HFFc6 (cell line): ENCODE measurements at regions not wholly inside any gene's neighbourhood (a gene's known extent, or its start where the extent isn't known, plus 50 kb on each side); places are given as distances from the start of the nearest gene placed in this dataset.

ENCODE experiments used
- DNase-seq: peaks from one replicate; pipeline ENCODE4 v3.0.0-alpha.2; 2018
- H3K27ac Mint-ChIP-seq: 2 replicates; pipeline ENCODE4 v1.8.0; 2020; ENCODE audit warnings: mild to moderate bottlenecking, mixed read lengths
- H3K27me3 Mint-ChIP-seq: 2 replicates; pipeline ENCODE4 v1.8.0; 2021; ENCODE audit warnings: mild to moderate bottlenecking, moderate library complexity, mixed read lengths; ENCODE audit not compliant: insufficient read depth
- H3K36me3 Mint-ChIP-seq: 2 replicates; pipeline ENCODE4 v1.8.0; 2021; ENCODE audit warnings: low read depth, mixed read lengths
- H3K4me1 Mint-ChIP-seq: 2 replicates; pipeline ENCODE4 v1.8.0; 2020; ENCODE audit warnings: low read depth, mixed read lengths
- H3K4me3 Mint-ChIP-seq: 2 replicates; pipeline ENCODE4 v1.8.0; 2020; ENCODE audit warnings: mild to moderate bottlenecking, moderate library complexity, mixed read lengths
- H3K9me3 Mint-ChIP-seq: 2 replicates; pipeline ENCODE4 v1.8.0; 2020; ENCODE audit warnings: mild to moderate bottlenecking, mixed read lengths
- TF ChIP-seq, protein P1 (sequence below): fragments of 200-600 bp; sonication (generic); IDR thresholded peaks from 2 replicates; pipeline ENCODE4 v1.5.0; 2021; ENCODE audit warnings: antibody characterized with exemption, mild to moderate bottlenecking

GRCh38 chr1:106910798-106911197 lies 145.7 kb upstream of the PRMT6 start:
- H3K36me3 Mint-ChIP-seq: no peaks in the 10 kb centered on the region

GRCh38 chr1:106912131-106912530 lies 144.3 kb upstream of the PRMT6 start:
- Mint-ChIP-seq H3K4me3 (no peak overlapping the region), H3K9me3 (no peaks in the 10 kb centered on the region; the same call in 1 of the 2 replicates), H3K27me3 (no peaks in the 10 kb centered on the region), H3K36me3 (no peaks in the 10 kb centered on the region), H3K27ac (no peak overlapping the region), H3K4me1 (no peaks in the 10 kb centered on the region; the same call in 1 of the 2 replicates)
- no peak for DNase-seq
- TF ChIP-seq, protein P1, sequence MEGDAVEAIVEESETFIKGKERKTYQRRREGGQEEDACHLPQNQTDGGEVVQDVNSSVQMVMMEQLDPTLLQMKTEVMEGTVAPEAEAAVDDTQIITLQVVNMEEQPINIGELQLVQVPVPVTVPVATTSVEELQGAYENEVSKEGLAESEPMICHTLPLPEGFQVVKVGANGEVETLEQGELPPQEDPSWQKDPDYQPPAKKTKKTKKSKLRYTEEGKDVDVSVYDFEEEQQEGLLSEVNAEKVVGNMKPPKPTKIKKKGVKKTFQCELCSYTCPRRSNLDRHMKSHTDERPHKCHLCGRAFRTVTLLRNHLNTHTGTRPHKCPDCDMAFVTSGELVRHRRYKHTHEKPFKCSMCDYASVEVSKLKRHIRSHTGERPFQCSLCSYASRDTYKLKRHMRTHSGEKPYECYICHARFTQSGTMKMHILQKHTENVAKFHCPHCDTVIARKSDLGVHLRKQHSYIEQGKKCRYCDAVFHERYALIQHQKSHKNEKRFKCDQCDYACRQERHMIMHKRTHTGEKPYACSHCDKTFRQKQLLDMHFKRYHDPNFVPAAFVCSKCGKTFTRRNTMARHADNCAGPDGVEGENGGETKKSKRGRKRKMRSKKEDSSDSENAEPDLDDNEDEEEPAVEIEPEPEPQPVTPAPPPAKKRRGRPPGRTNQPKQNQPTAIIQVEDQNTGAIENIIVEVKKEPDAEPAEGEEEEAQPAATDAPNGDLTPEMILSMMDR: no peak

More at GRCh38 chr1:106910798-106911197, 145.7 kb upstream of the PRMT6 start:
- H3K4me3 Mint-ChIP-seq: no peak overlapping the region
- H3K27ac Mint-ChIP-seq: no peak overlapping the region
- no peaks in the 10 kb centered on the region; the same call in 1 of the 2 replicates for H3K9me3 Mint-ChIP-seq
- TF ChIP-seq, protein P1: no peak
- no peak for DNase-seq
- no peaks in the 10 kb centered on the region; the same call in 1 of the 2 replicates for H3K4me1 Mint-ChIP-seq
- H3K27me3 Mint-ChIP-seq: no peaks in the 10 kb centered on the region

GRCh38 chr1:106921186-106921585 lies 135.3 kb upstream of the PRMT6 start:
- Mint-ChIP-seq H3K27ac (no peak overlapping the region), H3K4me1 (peaks cover 11% of the 10 kb centered on the region), H3K4me3 (no peak overlapping the region), H3K27me3 (no peaks in the 10 kb centered on the region), H3K9me3 (no peaks in the 10 kb centered on the region), H3K36me3 (no peaks in the 10 kb centered on the region)
- TF ChIP-seq, protein P1: no peak
- no peak for DNase-seq

- H3K9me3 Mint-ChIP-seq: no peaks in the 10 kb centered on the region
- DNase-seq: peak; percentile 13
- H3K36me3 Mint-ChIP-seq: no peaks in the 10 kb centered on the region
- peaks cover 37% of the 10 kb centered on the region for H3K4me1 Mint-ChIP-seq
- no peak overlapping the region for H3K27ac Mint-ChIP-seq
- H3K4me3 Mint-ChIP-seq: peak overlapping the region; percentile 79; the same call in 1 of the 2 replicates
- TF ChIP-seq, protein P1: no peak
- no peaks in the 10 kb centered on the region for H3K27me3 Mint-ChIP-seq
Observed at GRCh38 chr1:106924360-106924759, 132.1 kb upstream of the PRMT6 start.

- no peaks in the 10 kb centered on the region for H3K27me3 Mint-ChIP-seq
- no peaks in the 10 kb centered on the region for H3K36me3 Mint-ChIP-seq
- no peaks in the 10 kb centered on the region; the same call in 1 of the 2 replicates for H3K9me3 Mint-ChIP-seq
- peaks cover 38% of the 10 kb centered on the region for H3K4me1 Mint-ChIP-seq
- no peak for DNase-seq
- TF ChIP-seq, protein P1: no peak
- no peak overlapping the region for H3K27ac Mint-ChIP-seq
- no peak overlapping the region for H3K4me3 Mint-ChIP-seq
Observed at GRCh38 chr1:106925750-106926149, 130.7 kb upstream of the PRMT6 start.
